ENCODE measurements at regions not wholly inside any gene's neighbourhood (a gene's known extent, or its start where the extent isn't known, plus 50 kb on each side); places are given as distances from the start of the nearest gene placed in this dataset.

DNA sequence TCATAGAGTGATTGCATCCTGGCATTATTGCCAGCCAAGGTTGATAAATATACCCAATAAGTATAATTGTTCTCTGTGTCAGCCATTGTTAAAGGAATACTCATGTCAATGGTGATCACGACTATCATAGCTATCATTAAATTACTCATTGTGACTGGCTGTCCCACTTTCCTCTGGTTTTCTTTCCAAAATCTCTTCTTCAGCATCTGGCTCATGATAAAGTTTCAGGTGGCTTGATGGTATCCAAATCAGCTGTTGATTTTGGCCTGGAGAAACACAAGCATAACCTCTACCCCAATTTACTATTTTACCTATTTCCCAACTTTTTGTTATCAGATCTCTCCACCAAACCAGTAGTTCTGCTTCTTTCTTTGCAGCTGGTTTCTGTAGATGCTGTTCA lies 67.1 kb upstream of the SPIN2A start:
- no peak overlapping the region for H3K4me3 Mint-ChIP-seq
- CTCF ChIA-PET = no interaction called here
- H3K27ac Mint-ChIP-seq = no peak overlapping the region
- no peak for ATAC-seq (ENCODE audit: poor library complexity)
- TF ChIP-seq, protein P1, sequence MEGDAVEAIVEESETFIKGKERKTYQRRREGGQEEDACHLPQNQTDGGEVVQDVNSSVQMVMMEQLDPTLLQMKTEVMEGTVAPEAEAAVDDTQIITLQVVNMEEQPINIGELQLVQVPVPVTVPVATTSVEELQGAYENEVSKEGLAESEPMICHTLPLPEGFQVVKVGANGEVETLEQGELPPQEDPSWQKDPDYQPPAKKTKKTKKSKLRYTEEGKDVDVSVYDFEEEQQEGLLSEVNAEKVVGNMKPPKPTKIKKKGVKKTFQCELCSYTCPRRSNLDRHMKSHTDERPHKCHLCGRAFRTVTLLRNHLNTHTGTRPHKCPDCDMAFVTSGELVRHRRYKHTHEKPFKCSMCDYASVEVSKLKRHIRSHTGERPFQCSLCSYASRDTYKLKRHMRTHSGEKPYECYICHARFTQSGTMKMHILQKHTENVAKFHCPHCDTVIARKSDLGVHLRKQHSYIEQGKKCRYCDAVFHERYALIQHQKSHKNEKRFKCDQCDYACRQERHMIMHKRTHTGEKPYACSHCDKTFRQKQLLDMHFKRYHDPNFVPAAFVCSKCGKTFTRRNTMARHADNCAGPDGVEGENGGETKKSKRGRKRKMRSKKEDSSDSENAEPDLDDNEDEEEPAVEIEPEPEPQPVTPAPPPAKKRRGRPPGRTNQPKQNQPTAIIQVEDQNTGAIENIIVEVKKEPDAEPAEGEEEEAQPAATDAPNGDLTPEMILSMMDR (IDR thresholded peaks at IDR 0.05) = no peak
- no peak overlapping the region for H3K27ac ChIP-seq (ENCODE audit: low read depth in 1 of 2, low read length in 2 of 2)
- POLR2A ChIA-PET = no interaction called here
- H3K4me1 ChIP-seq (ENCODE audit: insufficient read depth, low read length) = no peaks in the 10 kb centered on the region
- H3K9me3 ChIP-seq (ENCODE audit: control insufficient read depth in 1 of 2, insufficient read depth in 1 of 2, low read length in 2 of 2) = peaks cover 0 to 3% of the 10 kb centered on the region in 2 experiments
- no peaks in the 10 kb centered on the region for H3K36me3 ChIP-seq (ENCODE audit: insufficient read depth, low read length)
- no peak for DNase-seq
- H3K4me3 ChIP-seq (ENCODE audit: low read length) = no peak overlapping the region
- peaks cover 52% of the 10 kb centered on the region for H3K36me3 Mint-ChIP-seq (ENCODE audit: low read depth)
- intact Hi-C loops (cut with DNase I, micrococcal nuclease) = no loop called here
- H3K9me3 Mint-ChIP-seq = peaks cover 5% of the 10 kb centered on the region
- no peaks in the 10 kb centered on the region for H3K27me3 ChIP-seq (ENCODE audit: control insufficient read depth in 1 of 2, insufficient read depth in 2 of 2, low read length in 2 of 2)
- no peaks in the 10 kb centered on the region for H3K27me3 Mint-ChIP-seq
- H3K4me1 Mint-ChIP-seq (ENCODE audit: low read depth) = no peaks in the 10 kb centered on the region

- Mint-ChIP-seq H3K27ac (no peak overlapping the region), H3K4me3 (no peak overlapping the region), H3K36me3 (ENCODE audit: low read depth) (peaks cover 42% of the 10 kb centered on the region), H3K27me3 (no peaks in the 10 kb centered on the region), H3K9me3 (peaks cover 2% of the 10 kb centered on the region), H3K4me1 (ENCODE audit: low read depth) (no peaks in the 10 kb centered on the region)
- Histone ChIP-seq H3K27ac (ENCODE audit: low read depth in 1 of 2, low read length in 2 of 2) (no peak overlapping the region), H3K4me3 (ENCODE audit: low read length) (no peak overlapping the region), H3K4me1 (ENCODE audit: insufficient read depth, low read length) (no peaks in the 10 kb centered on the region), H3K27me3 (ENCODE audit: control insufficient read depth in 1 of 2, insufficient read depth in 2 of 2, low read length in 2 of 2) (no peaks in the 10 kb centered on the region), H3K9me3 (ENCODE audit: control insufficient read depth in 1 of 2, insufficient read depth in 1 of 2, low read length in 2 of 2) (peaks cover 0 to 3% of the 10 kb centered on the region in 2 experiments), H3K36me3 (ENCODE audit: insufficient read depth, low read length) (no peaks in the 10 kb centered on the region)
- intact Hi-C loops (cut with DNase I, micrococcal nuclease) = no loop called here
- POLR2A ChIA-PET = no interaction called here
- ATAC-seq (ENCODE audit: poor library complexity) (no peak), DNase-seq (no peak)
- TF ChIP-seq, protein P1 (IDR thresholded peaks at IDR 0.05) = no peak
- CTCF ChIA-PET = no interaction called here
These were observed 74.6 kb upstream of the FAAH2 start for GRCh38 chrX:57211906-57212305.

DNA sequence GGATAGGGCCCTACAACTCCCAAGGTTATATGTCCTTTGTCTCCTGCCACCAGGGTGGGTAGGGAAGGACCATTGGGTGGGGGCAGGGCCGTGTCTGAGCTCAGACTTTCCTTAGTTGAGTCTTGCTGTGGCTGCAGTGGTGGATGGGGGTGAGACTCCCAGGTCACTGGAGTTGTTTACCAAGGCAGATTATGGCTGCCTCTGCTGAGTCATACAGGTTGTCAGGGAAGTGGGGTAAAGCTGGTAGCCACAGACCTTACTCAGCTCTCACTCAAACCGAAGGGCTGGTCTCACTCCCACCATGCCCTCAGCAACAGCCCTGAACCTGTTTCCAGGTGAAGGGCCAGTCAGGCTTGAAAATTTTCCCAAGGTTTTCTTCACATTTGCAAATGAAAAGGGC lies 58.8 kb upstream of the FAAH2 start:
- no peaks in the 10 kb centered on the region for H3K4me1 Mint-ChIP-seq (ENCODE audit: low read depth)
- DNase-seq = no peak

More for the DNA sequence above, 58.8 kb upstream of the FAAH2 start:
- no peak for ATAC-seq (ENCODE audit: poor library complexity)
- Mint-ChIP-seq H3K36me3 (ENCODE audit: low read depth) (peaks cover 28% of the 10 kb centered on the region), H3K9me3 (peaks cover 4% of the 10 kb centered on the region), H3K4me3 (no peak overlapping the region), H3K27me3 (no peaks in the 10 kb centered on the region), H3K27ac (no peak overlapping the region)
- intact Hi-C loops (cut with DNase I, micrococcal nuclease) = no loop called here
- no peaks in the 10 kb centered on the region for H3K27me3 ChIP-seq (ENCODE audit: control insufficient read depth in 1 of 2, insufficient read depth in 2 of 2, low read length in 2 of 2)
- no peak overlapping the region for H3K27ac ChIP-seq (ENCODE audit: low read depth in 1 of 2, low read length in 2 of 2)
- H3K4me3 ChIP-seq (ENCODE audit: low read length) = no peak overlapping the region
- TF ChIP-seq, protein P1 (IDR thresholded peaks at IDR 0.05) = no peak
- CTCF ChIA-PET = no interaction called here
- H3K4me1 ChIP-seq (ENCODE audit: insufficient read depth, low read length) = no peaks in the 10 kb centered on the region
- POLR2A ChIA-PET = no interaction called here
- no peaks in the 10 kb centered on the region for H3K36me3 ChIP-seq (ENCODE audit: insufficient read depth, low read length)
- H3K9me3 ChIP-seq (ENCODE audit: control insufficient read depth in 1 of 2, insufficient read depth in 1 of 2, low read length in 2 of 2) = no peaks in the 10 kb centered on the region

Data from CD4-positive, alpha-beta T cell (primary cell).